K562 (cell line): ENCODE measurements at regions not wholly inside any gene's neighbourhood (a gene's known extent, or its start where the extent isn't known, plus 50 kb on each side); places are given as distances from the start of the nearest gene placed in this dataset.

Experiments used
- ATAC-seq: fragments of 200-7000 bp; cut with Tn5 transposase; 3 replicates; pipeline ENCODE4 v1.9.1; 2020; ENCODE audit warnings: moderate library complexity
- BruUV-seq: library from RNA; stranded (reverse); fragments of 400-500 nt; replicated peaks from 2 replicates; lab custom pipeline; 2021; lab: Mats Ljungman, UMichigan
- CTCF ChIA-PET: fragments of 300-600 bp; formaldehyde crosslinking; extraction: SDS; loops from one replicate; lab custom pipeline; 2021; ENCODE audit warnings: low intra/inter-chr PET ratio; lab: Yijun Ruan, JAX
- POLR2A ChIA-PET: fragments of 300-600, 350-650 bp; sonication (Branson Sonifier 250); formaldehyde crosslinking; extraction: SDS; loops from one replicate; lab custom pipeline; 2021; ENCODE audit warnings: antibody characterized with exemption, inconsistent platforms; lab: Yijun Ruan, JAX
- DNase-seq, 4 experiments: peaks; one replicate each; pipeline versions ENCODE4 v3.0.0 to v3.0.0-alpha.2; 2011 to 2018; ENCODE audit warnings: low spot score in 3 of 4, mixed read lengths in 3 of 4; ENCODE audit errors: extremely low read depth in 1 of 4
- FAIRE-seq: peaks from 2 replicates; lab custom pipeline; 2011; peaks lifted over from hg19 to GRCh38; lab: Jason Lieb, UNC
- H2AFZ ChIP-seq: 2 replicates; pipeline ENCODE4 v1.6.0; 2011; ENCODE audit warnings: low read depth, low read length, control low read depth, inconsistent platforms
- H3K27ac ChIP-seq: fragments of 200-600 bp; 3 replicates; pipeline ENCODE4 v1.8.0; 2011; ENCODE audit warnings: low read depth, mild to moderate bottlenecking, control low read depth, inconsistent platforms, low read length, moderate library complexity, mixed read lengths; ENCODE audit errors: extremely low read depth
- H3K27me3 ChIP-seq, 2 experiments: fragments of 300-600 bp in 1 of 2; 2 replicates in 1 of 2; 3 replicates in 1 of 2; pipeline versions ENCODE4 v1.6.0 to v1.8.0; 2011; ENCODE audit warnings: inconsistent platforms in 2 of 2, low read length in 2 of 2, mild to moderate bottlenecking in 1 of 2, mixed read lengths in 1 of 2, moderate library complexity in 1 of 2; ENCODE audit not compliant: control insufficient read depth in 2 of 2, insufficient read depth in 2 of 2
- H3K36me3 ChIP-seq: fragments of 300-600 bp; 3 replicates; pipeline ENCODE4 v1.8.0; 2011; ENCODE audit warnings: mild to moderate bottlenecking, low read length, inconsistent platforms; ENCODE audit not compliant: control insufficient read depth, insufficient read depth
- H3K4me1 ChIP-seq, 2 experiments: fragments of 200-600 bp in 1 of 2; replicated peaks in 1 of 2; 2 replicates in 1 of 2; 3 replicates in 1 of 2; pipeline versions ENCODE4 v1.5.1 to v1.8.0; 2011; ENCODE audit warnings: inconsistent platforms in 2 of 2, low read length in 2 of 2, mild to moderate bottlenecking in 1 of 2, mixed read lengths in 1 of 2, moderate library complexity in 1 of 2; ENCODE audit not compliant: control insufficient read depth in 2 of 2, insufficient read depth in 2 of 2
- H3K4me2 ChIP-seq: 2 replicates; pipeline ENCODE4 v1.6.1; 2011; ENCODE audit warnings: low read length, control low read depth, inconsistent platforms, mixed read lengths; ENCODE audit not compliant: insufficient read depth
- H3K4me3 ChIP-seq: fragments of 200-600 bp; sonication (generic), shearing (Covaris generic); 2 replicates; pipeline ENCODE4 v1.5.1; 2016; ENCODE audit warnings: control low read depth, inconsistent platforms
- H3K79me2 ChIP-seq: fragments of 200-600 bp; 3 replicates; pipeline ENCODE4 v1.8.0; 2011; ENCODE audit warnings: low read length, inconsistent platforms; ENCODE audit not compliant: control insufficient read depth, insufficient read depth
- H3K9ac ChIP-seq, 2 experiments: 2 replicates each; pipeline versions ENCODE4 v1.6.0 to v1.6.1; 2011; ENCODE audit warnings: low read depth in 2 of 2, low read length in 2 of 2, control low read depth in 1 of 2, inconsistent platforms in 1 of 2, mild to moderate bottlenecking in 1 of 2, mixed read lengths in 1 of 2; ENCODE audit not compliant: insufficient read depth in 1 of 2
- H3K9me1 ChIP-seq: one replicate; pipeline ENCODE4 v1.6.0; 2011; ENCODE audit warnings: inconsistent platforms, mild to moderate bottlenecking, low read length, moderate library complexity; ENCODE audit not compliant: control insufficient read depth, insufficient read depth
- H3K9me3 ChIP-seq: replicated peaks from 2 replicates; pipeline ENCODE4 v1.5.1; 2011; ENCODE audit warnings: low read depth, low read length, inconsistent platforms; ENCODE audit not compliant: control insufficient read depth, insufficient read depth
- H4K20me1 ChIP-seq: replicated peaks from 2 replicates; pipeline ENCODE4 v1.6.1; 2011; ENCODE audit warnings: low read length, inconsistent platforms, mixed read lengths; ENCODE audit not compliant: control insufficient read depth, insufficient read depth
- CHCHD3 ChIP-seq: fragments of 250-450 bp; sonication (Bioruptor Pico); IDR thresholded peaks from 2 replicates; pipeline ENCODE4 v2.1.2; 2022; ENCODE audit warnings: mild to moderate bottlenecking
- HDAC3 ChIP-seq: fragments of 450-650 bp; IDR thresholded peaks from 2 replicates; pipeline ENCODE4 v1.6.1; 2018; ENCODE audit warnings: borderline replicate concordance, mild to moderate bottlenecking, moderate library complexity; ENCODE audit not compliant: partially characterized antibody
- HLTF ChIP-seq: fragments of 450-650 bp; IDR thresholded peaks from 2 replicates; pipeline ENCODE4 v1.6.1; 2016
- JUND ChIP-seq, 2 experiments: IDR thresholded peaks; 2 replicates in 1 of 2; 3 replicates in 1 of 2; pipeline ENCODE4 v1.6.1; 2011; ENCODE audit warnings: borderline replicate concordance in 2 of 2, low read depth in 2 of 2, low read length in 2 of 2, improper control_type of control experiment in 1 of 2, missing biosample characterization in 1 of 2, missing genetic modification characterization in 1 of 2, missing genetic modification reagents in 1 of 2
- NFRKB ChIP-seq: fragments of 450-650 bp; IDR thresholded peaks from 2 replicates; pipeline ENCODE4 v1.6.1; 2016; ENCODE audit warnings: low read depth
- NR4A1 ChIP-seq, 2 experiments: fragments of 250-450 bp in 1 of 2; fragments of 450-650 bp in 1 of 2; sonication (Bioruptor Pico) in 1 of 2; IDR thresholded peaks; 2 replicates each; pipeline versions ENCODE4 v1.4.0 to v1.6.1; 2016 to 2020; ENCODE audit warnings: mild to moderate bottlenecking in 2 of 2, missing compliant biosample characterization in 1 of 2, missing genetic modification characterization in 1 of 2, moderate library complexity in 1 of 2
- RAD21 ChIP-seq, 2 experiments: fragments of 250-450 bp in 1 of 2; fragments of 450-650 bp in 1 of 2; sonication (Bioruptor Pico) in 1 of 2; formaldehyde crosslinking in 1 of 2; IDR thresholded peaks in 1 of 2; conservative IDR thresholded peaks in 1 of 2; 2 replicates each; pipeline versions ENCODE4 v1.4.0 to v1.8.0; 2020 to 2022; ENCODE audit warnings: mild to moderate bottlenecking in 2 of 2, moderate library complexity in 1 of 2
- SMARCB1 ChIP-seq: IDR thresholded peaks from 2 replicates; pipeline ENCODE4 v1.6.1; 2011; ENCODE audit warnings: improper control_type of control experiment, low read depth; ENCODE audit not compliant: insufficient read length
- SRSF3 ChIP-seq: fragments of 200-400 bp; formaldehyde crosslinking; IDR thresholded peaks from 2 replicates; pipeline ENCODE4 v1.6.1; 2016; ENCODE audit warnings: mild to moderate bottlenecking, low read length, moderate library complexity; ENCODE audit not compliant: insufficient read depth
- VEZF1 ChIP-seq: fragments of 200-800 bp; sonication (Bioruptor generic); IDR thresholded peaks from 2 replicates; pipeline ENCODE4 v1.6.1; 2017; ENCODE audit warnings: missing genetic modification characterization, missing compliant biosample characterization
- XRCC3 ChIP-seq: fragments of 450-650 bp; IDR thresholded peaks from 2 replicates; pipeline ENCODE4 v1.6.1; 2017; ENCODE audit warnings: mild to moderate bottlenecking, moderate library complexity
- ZBED1 ChIP-seq: IDR thresholded peaks from 2 replicates; pipeline ENCODE4 v1.6.1; 2014
- ZFP30 ChIP-seq: fragments of 250-450 bp; sonication (Bioruptor Pico); IDR thresholded peaks from 2 replicates; pipeline ENCODE4 v1.8.0; 2022; ENCODE audit warnings: moderate library complexity, mild to moderate bottlenecking, inconsistent platforms, borderline replicate concordance
- WGBS: fragments of 100-300 bp; shearing (Covaris generic); methylation state at CpG from one replicate; pipeline ENCODE4 v1.1.6; 2016; ENCODE audit warnings: low coverage, mixed read lengths; ENCODE audit not compliant: insufficient coverage; ENCODE audit errors: missing lambda C conversion rate; 5-methylcytosine and 5-hydroxymethylcytosine counted together
- in situ Hi-C: fragments of 300-500 bp; cut with MboI; formaldehyde crosslinking; loops from 4 replicates; pipeline ENCODE4 v1.15.0; 2018; ENCODE audit warnings: inconsistent platforms, mixed read lengths
- intact Hi-C: fragments of 100-400 bp; cut with micrococcal nuclease; formaldehyde crosslinking; loops from 2 replicates; pipeline ENCODE4 v1.14.2; 2022

- ChIA-PET POLR2A (no interaction called here), CTCF (no interaction called here)
- in situ Hi-C loops (no loop called here), intact Hi-C loops (loop anchor here (10.0 kb wide), 1 partner anchor 316 kb away; no protein-coding TSS in a partner anchor)
- H3K79me2 ChIP-seq, result no peaks in the 10 kb centered on the region
- WGBS, result 0% methylated on average over 1 of the region's 1 CpG
- no TSS peak for BruUV-seq
- H3K27me3 ChIP-seq, result no peaks in the 10 kb centered on the region; a peak in 1 of 5 replicates
- H3K4me3 ChIP-seq, result no peak overlapping the region
- H2AFZ ChIP-seq, result no peak overlapping the region
- ATAC-seq (no peak), DNase-seq (no peak), FAIRE-seq (no peak)
- no peaks in the 10 kb centered on the region for H4K20me1 ChIP-seq
- no peak overlapping the region for H3K9ac ChIP-seq
- no peak overlapping the region for H3K27ac ChIP-seq
- no peak overlapping the region for H3K4me2 ChIP-seq
- H3K9me1 ChIP-seq, result no peaks in the 10 kb centered on the region
- H3K4me1 ChIP-seq, result no peaks in the 10 kb centered on the region
- no peaks in the 10 kb centered on the region for H3K9me3 ChIP-seq
- no peaks in the 10 kb centered on the region for H3K36me3 ChIP-seq
- TF ChIP-seq RAD21 (CRISPR knock-in tag; conservative IDR thresholded peaks at IDR 0.05 in 1 of 2, IDR thresholded peaks at IDR 0.05 in 1 of 2), result peak; percentile 14 to 50; a peak in 2 of 4 replicates
- no peak for TF ChIP-seq VEZF1 (CRISPR knock-in tag)
- no peak for TF ChIP-seq CHCHD3 (CRISPR knock-in tag)
Measured at GRCh38 chr6:82738773-82739172, 326.9 kb downstream of the UBE3D start.

DNA sequence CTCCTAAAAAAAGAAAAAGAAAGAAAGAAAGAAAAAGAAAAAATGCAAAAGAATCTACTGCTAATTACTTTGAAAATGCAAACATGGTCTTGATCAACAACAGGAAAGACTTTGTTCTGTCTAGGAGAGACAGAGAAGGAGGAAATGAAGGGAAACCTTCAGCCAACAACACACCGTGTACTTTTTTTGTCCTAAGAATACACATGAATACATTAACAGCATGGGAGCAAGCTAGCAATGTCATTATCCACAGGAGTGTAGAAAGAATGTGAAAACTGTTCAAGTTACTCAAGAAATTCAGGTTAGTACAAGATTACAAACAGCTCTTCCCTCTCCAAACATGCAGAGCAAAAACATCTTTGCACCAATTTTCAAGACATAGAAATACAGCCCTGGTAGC lies 326.3 kb downstream of the UBE3D start:
- ChIA-PET CTCF (no interaction called here), POLR2A (no interaction called here)
- DNase-seq (no peak), FAIRE-seq (no peak), ATAC-seq (no peak)
- Histone ChIP-seq H2AFZ (no peak overlapping the region), H3K4me3 (no peak overlapping the region), H3K9me3 (no peaks in the 10 kb centered on the region), H4K20me1 (no peaks in the 10 kb centered on the region), H3K9me1 (no peaks in the 10 kb centered on the region), H3K9ac (no peak overlapping the region), H3K4me1 (no peaks in the 10 kb centered on the region), H3K79me2 (no peaks in the 10 kb centered on the region), H3K36me3 (no peaks in the 10 kb centered on the region), H3K27me3 (no peaks in the 10 kb centered on the region; a peak in 1 of 5 replicates), H3K27ac (no peak overlapping the region), H3K4me2 (no peak overlapping the region)
- no TSS peak for BruUV-seq
- in situ Hi-C loops, result no loop called here
- intact Hi-C loops, result loop anchor here (10.0 kb wide), 1 partner anchor 315 kb away; no protein-coding TSS in a partner anchor
- 0% methylated on average over 1 of the region's 1 CpG for WGBS
- TF ChIP-seq NFRKB, result no peak
- TF ChIP-seq XRCC3, result no peak
- TF ChIP-seq NR4A1 (CRISPR knock-in tag; IDR thresholded peaks at IDR 0.05), result no peak
- TF ChIP-seq NR4A1 (tag; IDR thresholded peaks at IDR 0.05), result no peak
- no peak for TF ChIP-seq ZBED1
- no peak for TF ChIP-seq HDAC3
- no peak for TF ChIP-seq ZFP30
- TF ChIP-seq HLTF, result no peak
- TF ChIP-seq SMARCB1, result no peak
- TF ChIP-seq SRSF3, result no peak
- TF ChIP-seq JUND (IDR thresholded peaks at IDR 0.05; ENCODE audit: borderline replicate concordance, low read depth, low read length), result no peak
- no peak for TF ChIP-seq JUND (tag; IDR thresholded peaks at IDR 0.05; ENCODE audit: borderline replicate concordance, low read depth, low read length)
